ENCODE measurements at regions not wholly inside any gene's neighbourhood (a gene's known extent, or its start where the extent isn't known, plus 50 kb on each side); places are given as distances from the start of the nearest gene placed in this dataset.

DNA sequence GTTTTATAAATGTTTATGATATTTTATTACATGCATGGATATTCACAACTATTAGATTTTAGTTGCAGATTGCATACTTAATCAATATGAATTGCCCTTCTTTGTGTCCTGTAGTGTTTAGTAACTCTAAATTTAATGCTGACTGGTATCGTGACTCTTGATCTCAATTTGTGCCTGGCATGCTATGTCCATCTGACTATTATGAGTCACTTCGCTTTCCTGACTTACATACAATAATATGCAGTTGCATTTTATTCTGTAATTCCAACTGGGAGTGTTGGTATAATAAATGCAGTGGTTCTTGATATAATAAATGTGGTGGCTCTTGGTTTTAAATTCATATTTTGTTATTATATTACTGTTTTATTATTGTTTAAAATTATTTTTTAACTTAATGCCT is 277.5 kb downstream of the LIG4 start:
- no peak for TF ChIP-seq EZH2 (IDR thresholded peaks at IDR 0.05; ENCODE audit: borderline replicate concordance)
- TF ChIP-seq, protein P1, sequence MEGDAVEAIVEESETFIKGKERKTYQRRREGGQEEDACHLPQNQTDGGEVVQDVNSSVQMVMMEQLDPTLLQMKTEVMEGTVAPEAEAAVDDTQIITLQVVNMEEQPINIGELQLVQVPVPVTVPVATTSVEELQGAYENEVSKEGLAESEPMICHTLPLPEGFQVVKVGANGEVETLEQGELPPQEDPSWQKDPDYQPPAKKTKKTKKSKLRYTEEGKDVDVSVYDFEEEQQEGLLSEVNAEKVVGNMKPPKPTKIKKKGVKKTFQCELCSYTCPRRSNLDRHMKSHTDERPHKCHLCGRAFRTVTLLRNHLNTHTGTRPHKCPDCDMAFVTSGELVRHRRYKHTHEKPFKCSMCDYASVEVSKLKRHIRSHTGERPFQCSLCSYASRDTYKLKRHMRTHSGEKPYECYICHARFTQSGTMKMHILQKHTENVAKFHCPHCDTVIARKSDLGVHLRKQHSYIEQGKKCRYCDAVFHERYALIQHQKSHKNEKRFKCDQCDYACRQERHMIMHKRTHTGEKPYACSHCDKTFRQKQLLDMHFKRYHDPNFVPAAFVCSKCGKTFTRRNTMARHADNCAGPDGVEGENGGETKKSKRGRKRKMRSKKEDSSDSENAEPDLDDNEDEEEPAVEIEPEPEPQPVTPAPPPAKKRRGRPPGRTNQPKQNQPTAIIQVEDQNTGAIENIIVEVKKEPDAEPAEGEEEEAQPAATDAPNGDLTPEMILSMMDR (IDR thresholded peaks at IDR 0.05; ENCODE audit: poor library complexity): no peak

Data from hepatocyte (in vitro differentiated cells).